Ovary (tissue), 3 donors: ENCODE measurements at regions not wholly inside any gene's neighbourhood (a gene's known extent, or its start where the extent isn't known, plus 50 kb on each side); places are given as distances from the start of the nearest gene placed in this dataset.

Experiments used
- CTCF ChIP-seq, 3 donors: fragments of 450-650 bp in 2 of 3; fragments of 200-600 bp in 1 of 3; IDR thresholded peaks; one replicate each; pipeline versions ENCODE4 v1.5.1 to v1.8.0; 2016 to 2022; ENCODE audit warnings: antibody characterized with exemption in 3 of 3, mild to moderate bottlenecking in 1 of 3
- EP300 ChIP-seq: sonication (generic); formaldehyde crosslinking; IDR thresholded peaks from one replicate; pipeline ENCODE4 v1.6.1; 2017; ENCODE audit warnings: antibody characterized with exemption
- POLR2A ChIP-seq: fragments of 450-650 bp; IDR thresholded peaks from one replicate; pipeline ENCODE4 v1.6.1; 2017; ENCODE audit warnings: antibody characterized with exemption, mild to moderate bottlenecking, moderate library complexity
- donor health status: DM: no; HTN: no; CAD: no.

- TF ChIP-seq CTCF (IDR thresholded peaks at IDR 0.05): no peak
- no peak for TF ChIP-seq EP300
- no peak for TF ChIP-seq POLR2A
Observed at GRCh38 chr3:64388886-64389285, 163.6 kb upstream of the PRICKLE2 start.
